Astrocyte of the spinal cord (primary cell): ENCODE measurements at regions not wholly inside any gene's neighbourhood (a gene's known extent, or its start where the extent isn't known, plus 50 kb on each side); places are given as distances from the start of the nearest gene placed in this dataset.

ENCODE experiments used
- DNase-seq: peaks from one replicate; pipeline ENCODE4 v3.0.0; 2011; ENCODE audit warnings: low read depth, low spot score
- H3K4me3 ChIP-seq: 2 replicates; pipeline ENCODE4 v1.5.1; 2011; ENCODE audit warnings: low read depth, mild to moderate bottlenecking, low read length, moderate library complexity
- CTCF ChIP-seq: IDR thresholded peaks from 2 replicates; pipeline ENCODE4 v1.5.1; 2012; ENCODE audit warnings: low read depth, mild to moderate bottlenecking, low read length, inconsistent platforms
- in situ Hi-C: cut with HindIII; loops from 2 replicates; pipeline ENCODE4 v1.10.0; 2017; ENCODE audit warnings: low sequenced_read_pairs

- no peak for TF ChIP-seq CTCF
- no peak for DNase-seq
- in situ Hi-C loops, result no loop called here
- no peak overlapping the region for H3K4me3 ChIP-seq
Measured at GRCh38 chr9:90016272-90016671, 411.5 kb downstream of the GADD45G start.

GRCh38 chr9:90017679-90018078, 412.9 kb downstream of the GADD45G start:
- DNase-seq, result no peak
- no peak for TF ChIP-seq CTCF
- H3K4me3 ChIP-seq, result no peak overlapping the region
- in situ Hi-C loops, result no loop called here

- no peak overlapping the region for H3K4me3 ChIP-seq
- in situ Hi-C loops, result no loop called here
- TF ChIP-seq CTCF, result no peak
- no peak for DNase-seq
Measured at GRCh38 chr9:90018688-90019087, 413.9 kb downstream of the GADD45G start.

- TF ChIP-seq CTCF, result no peak
- DNase-seq, result no peak
- no peak overlapping the region for H3K4me3 ChIP-seq
- in situ Hi-C loops, result no loop called here
Measured at GRCh38 chr9:90019626-90020025, 414.8 kb downstream of the GADD45G start.

- no peak for DNase-seq
- in situ Hi-C loops, result no loop called here
- no peak overlapping the region for H3K4me3 ChIP-seq
- no peak for TF ChIP-seq CTCF
Measured at GRCh38 chr9:90020276-90020871, 415.6 kb downstream of the GADD45G start.

- in situ Hi-C loops, result no loop called here
- H3K4me3 ChIP-seq, result no peak overlapping the region
- no peak for DNase-seq
- TF ChIP-seq CTCF, result no peak
Measured at GRCh38 chr9:90021216-90021906, 416.5 kb downstream of the GADD45G start.
